ENCODE measurements at regions not wholly inside any gene's neighbourhood (a gene's known extent, or its start where the extent isn't known, plus 50 kb on each side); places are given as distances from the start of the nearest gene placed in this dataset.
"Not testable (repeated sequence)": the region's sequence is repeated elsewhere in the genome, so short reads cannot be mapped to it uniquely, and the experiment has no call there.

GRCh38 chr10:6707352-6707751, 127.3 kb upstream of the PRKCQ start:
- H3K4me1 Mint-ChIP-seq (ENCODE audit: low read depth): peaks cover 2% of the 10 kb centered on the region
- H3K9me3 Mint-ChIP-seq: no peaks in the 10 kb centered on the region
- DNase-seq (no peak), ATAC-seq (no peak)
- H3K36me3 Mint-ChIP-seq (ENCODE audit: insufficient read depth): no peaks in the 10 kb centered on the region
- peaks cover 46% of the 10 kb centered on the region for H3K27me3 Mint-ChIP-seq (ENCODE audit: low read depth)
- H3K4me3 Mint-ChIP-seq: no peak overlapping the region

DNA sequence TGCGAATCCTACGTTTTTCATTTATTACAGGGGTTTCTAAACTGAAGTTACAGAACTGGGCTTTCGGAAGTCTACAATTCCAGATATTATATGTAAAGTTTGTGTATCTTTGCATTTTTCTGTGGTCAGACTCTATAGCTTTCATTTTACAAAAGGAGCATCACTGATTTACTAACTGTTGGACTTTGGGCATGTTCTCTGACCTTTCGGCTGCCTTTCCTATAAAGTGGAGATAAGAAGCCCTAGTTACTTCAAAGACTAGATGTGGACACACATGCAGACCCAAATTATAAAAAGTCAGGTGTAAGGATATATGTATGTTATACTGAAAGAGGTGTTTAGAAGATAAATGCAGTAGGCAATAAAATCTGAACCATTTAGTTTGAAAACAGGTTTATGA, 126.6 kb upstream of the PRKCQ start:
- Mint-ChIP-seq H3K4me3 (no peak overlapping the region), H3K4me1 (ENCODE audit: low read depth) (peaks cover 2% of the 10 kb centered on the region), H3K36me3 (ENCODE audit: insufficient read depth) (no peaks in the 10 kb centered on the region), H3K27me3 (ENCODE audit: low read depth) (peaks cover 48% of the 10 kb centered on the region), H3K9me3 (no peaks in the 10 kb centered on the region)
- DNase-seq: no peak
- ATAC-seq: no peak

DNA sequence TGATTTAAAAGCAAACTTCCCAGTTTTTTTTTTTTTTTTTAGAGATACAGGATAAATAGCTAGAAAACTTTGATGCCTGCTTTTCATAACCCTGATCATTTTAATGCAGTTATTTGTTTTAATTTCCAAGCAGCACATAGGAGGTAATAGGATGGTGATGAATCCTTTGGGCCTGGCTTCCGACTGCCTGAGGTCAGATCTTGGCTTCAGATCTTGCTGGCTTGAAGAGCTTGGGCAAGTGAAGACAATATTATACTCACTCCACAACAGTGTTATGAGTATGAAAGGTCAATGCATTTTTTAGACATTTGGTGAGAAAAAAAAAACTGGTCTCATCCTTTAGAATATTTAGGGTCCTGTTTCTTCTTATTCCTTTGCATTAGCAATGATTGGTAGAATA, 124.8 kb upstream of the PRKCQ start:
- DNase-seq: no peak
- no peak for ATAC-seq
- peaks cover 2% of the 10 kb centered on the region for H3K4me1 Mint-ChIP-seq (ENCODE audit: low read depth)
- H3K4me3 Mint-ChIP-seq: no peak overlapping the region
- H3K36me3 Mint-ChIP-seq (ENCODE audit: insufficient read depth): no peaks in the 10 kb centered on the region
- H3K9me3 Mint-ChIP-seq: no peaks in the 10 kb centered on the region
- peaks cover 39% of the 10 kb centered on the region for H3K27me3 Mint-ChIP-seq (ENCODE audit: low read depth)

GRCh38 chr10:6702833-6703232, 122.8 kb upstream of the PRKCQ start:
- not testable (repeated sequence) for H3K9me3 Mint-ChIP-seq; H3K4me1 Mint-ChIP-seq (ENCODE audit: low read depth); ATAC-seq; H3K4me3 Mint-ChIP-seq; DNase-seq; H3K36me3 Mint-ChIP-seq (ENCODE audit: insufficient read depth)
- H3K27me3 Mint-ChIP-seq (ENCODE audit: low read depth): peaks cover 26% of the 10 kb centered on the region

DNA sequence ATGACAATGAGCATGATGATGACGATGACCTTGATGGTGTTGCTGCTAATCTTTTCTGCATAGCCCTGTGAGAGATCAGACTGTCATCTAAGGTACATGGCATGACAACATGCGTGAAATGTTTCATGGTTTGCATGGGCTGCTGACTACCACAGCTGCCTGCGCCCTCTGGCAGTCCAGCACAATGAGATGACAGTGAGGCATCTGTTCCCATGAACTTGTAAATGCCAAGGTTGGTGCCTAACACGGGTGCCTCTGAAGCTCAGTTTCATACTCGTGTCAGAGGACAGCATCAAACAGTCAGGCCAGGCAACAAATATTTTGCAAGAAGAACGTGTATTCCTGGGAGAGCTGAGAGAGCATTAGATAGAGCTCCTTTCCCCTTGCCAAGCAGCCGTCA, 122.0 kb upstream of the PRKCQ start:
- H3K4me1 Mint-ChIP-seq (ENCODE audit: low read depth): no peaks in the 10 kb centered on the region
- no peaks in the 10 kb centered on the region for H3K9me3 Mint-ChIP-seq
- ATAC-seq: no peak
- DNase-seq: no peak
- H3K36me3 Mint-ChIP-seq (ENCODE audit: insufficient read depth): no peaks in the 10 kb centered on the region
- H3K4me3 Mint-ChIP-seq: no peak overlapping the region
- peaks cover 21% of the 10 kb centered on the region for H3K27me3 Mint-ChIP-seq (ENCODE audit: low read depth)

DNA sequence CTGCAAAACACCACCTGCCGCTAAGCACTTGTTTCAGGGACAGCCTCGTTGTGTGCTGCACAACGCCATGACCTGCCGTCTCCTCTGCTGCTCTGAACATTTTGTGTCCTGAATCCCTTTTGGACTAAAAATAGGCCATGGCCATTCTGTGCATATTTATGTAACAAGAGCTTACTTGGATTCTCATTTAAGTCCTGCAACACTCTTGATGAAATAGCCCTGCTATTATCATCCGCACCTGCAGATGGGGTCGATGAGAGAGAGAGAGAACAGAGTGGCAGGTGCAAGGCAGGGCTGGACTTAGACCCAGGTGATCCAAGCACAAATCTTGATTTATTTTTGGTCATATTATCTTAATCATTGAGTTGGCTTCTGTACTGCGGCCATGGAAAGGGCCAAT, 121.2 kb upstream of the PRKCQ start:
- H3K27me3 Mint-ChIP-seq (ENCODE audit: low read depth): peaks cover 15% of the 10 kb centered on the region
- no peak for ATAC-seq
- no peaks in the 10 kb centered on the region for H3K4me1 Mint-ChIP-seq (ENCODE audit: low read depth)
- H3K36me3 Mint-ChIP-seq (ENCODE audit: insufficient read depth): no peaks in the 10 kb centered on the region
- DNase-seq: no peak
- no peaks in the 10 kb centered on the region for H3K9me3 Mint-ChIP-seq
- H3K4me3 Mint-ChIP-seq: no peak overlapping the region

DNA sequence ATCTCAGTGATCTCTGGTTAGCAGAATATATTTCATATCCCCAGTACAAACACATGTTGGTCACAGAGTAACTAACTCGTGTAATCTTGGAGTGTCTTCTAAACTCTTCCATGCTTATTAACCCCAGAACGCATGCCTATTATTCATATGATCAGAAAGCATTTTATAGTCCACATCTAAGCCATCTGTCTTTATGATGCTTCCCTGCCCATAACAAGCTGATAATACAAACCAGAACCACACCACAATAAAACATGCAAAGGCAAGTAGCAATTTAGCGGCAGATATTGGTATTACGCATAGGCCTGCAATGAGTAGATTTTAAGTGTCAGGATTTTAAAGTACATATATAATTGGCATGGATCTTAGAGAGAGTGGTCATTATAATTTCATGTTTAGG, 120.0 kb upstream of the PRKCQ start:
- Mint-ChIP-seq H3K9me3 (no peaks in the 10 kb centered on the region), H3K27me3 (ENCODE audit: low read depth) (peaks cover 11% of the 10 kb centered on the region), H3K36me3 (ENCODE audit: insufficient read depth) (no peaks in the 10 kb centered on the region), H3K4me3 (no peak overlapping the region), H3K4me1 (ENCODE audit: low read depth) (no peaks in the 10 kb centered on the region)
- ATAC-seq (no peak), DNase-seq (no peak)

DNA sequence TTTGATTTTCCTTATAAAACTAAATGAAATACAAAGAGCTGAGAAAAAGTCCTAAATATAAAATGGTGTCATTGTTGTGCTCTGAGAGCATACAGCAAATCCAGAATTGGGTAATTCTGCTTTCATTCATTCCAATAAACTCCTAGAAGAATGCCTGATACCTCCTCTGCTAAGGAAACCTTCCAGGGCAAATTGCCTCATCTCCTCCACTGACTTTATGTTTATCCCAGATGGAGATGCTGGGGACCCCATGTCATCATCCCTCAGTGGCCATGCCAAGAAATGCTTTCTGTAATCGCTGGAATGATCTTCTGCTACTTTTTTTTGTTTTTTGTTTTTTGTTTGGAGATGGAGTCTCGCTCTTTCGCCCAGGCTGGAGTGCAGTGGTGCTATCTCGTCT, 119.3 kb upstream of the PRKCQ start:
- peaks cover 7% of the 10 kb centered on the region for H3K27me3 Mint-ChIP-seq (ENCODE audit: low read depth)
- DNase-seq: no peak
- no peak overlapping the region for H3K4me3 Mint-ChIP-seq
- no peak for ATAC-seq
- H3K4me1 Mint-ChIP-seq (ENCODE audit: low read depth): no peaks in the 10 kb centered on the region
- H3K9me3 Mint-ChIP-seq: no peaks in the 10 kb centered on the region
- H3K36me3 Mint-ChIP-seq (ENCODE audit: insufficient read depth): no peaks in the 10 kb centered on the region

DNA sequence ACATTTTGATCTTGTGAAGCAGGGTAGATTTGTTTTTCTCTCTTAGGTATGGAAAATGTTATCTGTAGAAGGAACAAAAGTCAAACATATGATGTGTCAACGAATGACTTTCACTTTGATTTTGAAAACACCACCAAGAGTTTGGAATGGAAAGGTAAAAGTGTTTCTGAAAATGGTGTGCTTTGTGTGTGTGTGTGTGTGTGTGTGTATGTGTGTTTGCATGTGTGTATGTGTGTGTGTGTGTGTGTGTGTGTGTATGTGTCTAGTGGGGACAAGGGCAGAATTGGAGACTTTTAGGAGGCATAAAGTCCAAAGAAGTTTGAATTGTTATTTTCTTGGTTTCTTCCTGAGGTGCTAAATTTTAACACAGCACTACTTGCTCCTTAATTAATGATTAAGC, 115.4 kb upstream of the PRKCQ start:
- H3K4me1 Mint-ChIP-seq (ENCODE audit: low read depth): no peaks in the 10 kb centered on the region

DNA sequence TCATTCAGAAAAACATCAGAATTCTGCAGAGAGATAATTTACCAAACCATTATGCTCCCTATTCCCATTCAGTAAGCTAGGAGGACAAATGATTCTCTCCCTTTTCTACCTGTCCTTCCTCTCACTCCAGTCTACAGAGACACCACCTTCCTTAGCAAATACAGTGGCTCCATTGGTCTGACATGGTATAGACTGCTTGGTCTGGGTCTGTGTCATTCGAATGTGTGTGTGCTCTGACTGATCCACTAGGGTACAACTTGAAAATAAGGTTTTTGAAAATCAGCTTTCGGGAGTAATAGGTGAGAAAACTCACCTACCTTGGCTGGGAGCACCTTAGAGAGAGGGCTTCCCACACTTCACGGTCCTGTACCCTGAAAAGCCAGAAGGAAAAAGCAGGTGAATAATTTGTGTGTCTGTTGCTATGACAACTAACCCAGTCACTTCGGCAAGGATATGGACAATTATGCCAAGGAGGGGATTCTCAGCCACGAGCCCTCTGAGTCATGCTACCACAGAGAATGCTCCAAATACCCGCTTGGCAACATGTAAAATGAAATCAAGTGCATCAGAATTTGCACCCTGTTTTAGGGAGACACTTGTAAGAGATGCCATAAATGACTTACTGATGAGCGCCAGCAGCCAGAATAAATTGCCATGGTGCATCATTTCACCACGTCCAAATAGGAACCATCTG, 114.5 kb upstream of the PRKCQ start:
- no peaks in the 10 kb centered on the region for H3K9me3 Mint-ChIP-seq
- H3K4me1 Mint-ChIP-seq (ENCODE audit: low read depth): no peaks in the 10 kb centered on the region
- ATAC-seq: no peak
- no peak overlapping the region for H3K4me3 Mint-ChIP-seq
- no peak for DNase-seq
- no peaks in the 10 kb centered on the region for H3K36me3 Mint-ChIP-seq (ENCODE audit: insufficient read depth)
- H3K27me3 Mint-ChIP-seq (ENCODE audit: low read depth): peaks cover 11% of the 10 kb centered on the region

More for the DNA sequence above, 115.4 kb upstream of the PRKCQ start:
- no peaks in the 10 kb centered on the region for H3K36me3 Mint-ChIP-seq (ENCODE audit: insufficient read depth)
- H3K9me3 Mint-ChIP-seq: no peaks in the 10 kb centered on the region
- H3K4me3 Mint-ChIP-seq: no peak overlapping the region
- no peak for ATAC-seq
- no peak for DNase-seq
- peaks cover 10% of the 10 kb centered on the region for H3K27me3 Mint-ChIP-seq (ENCODE audit: low read depth)

DNA sequence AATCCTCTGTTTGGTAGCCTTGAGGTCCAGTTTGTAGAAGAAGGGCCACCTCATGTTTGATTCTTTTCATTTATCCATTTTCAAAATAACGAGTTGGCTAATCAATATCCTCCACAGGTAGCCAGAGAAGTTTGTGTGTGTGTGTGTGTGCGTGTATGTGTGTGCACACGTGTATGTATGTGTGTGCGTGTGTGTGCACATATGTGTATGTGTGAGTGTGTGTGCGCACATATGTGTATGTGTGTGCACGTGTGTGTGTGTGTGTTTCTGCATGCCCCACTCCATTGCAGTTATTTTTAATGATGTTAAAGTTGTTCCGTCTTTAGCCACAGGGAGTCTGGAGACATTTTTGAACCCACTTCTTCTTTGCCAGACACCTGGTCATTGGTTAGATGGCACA, 112.8 kb upstream of the PRKCQ start:
- Mint-ChIP-seq H3K4me1 (ENCODE audit: low read depth) (no peaks in the 10 kb centered on the region), H3K27me3 (ENCODE audit: low read depth) (peaks cover 16% of the 10 kb centered on the region), H3K9me3 (no peaks in the 10 kb centered on the region), H3K4me3 (no peak overlapping the region), H3K36me3 (ENCODE audit: insufficient read depth) (no peaks in the 10 kb centered on the region)
- ATAC-seq (no peak), DNase-seq (no peak)

GRCh38 chr10:6692103-6692502, 112.0 kb upstream of the PRKCQ start:
- ATAC-seq: no peak
- DNase-seq: no peak
- Mint-ChIP-seq H3K36me3 (ENCODE audit: insufficient read depth) (no peaks in the 10 kb centered on the region), H3K4me3 (no peak overlapping the region), H3K4me1 (ENCODE audit: low read depth) (no peaks in the 10 kb centered on the region), H3K27me3 (ENCODE audit: low read depth) (peaks cover 16% of the 10 kb centered on the region), H3K9me3 (no peaks in the 10 kb centered on the region)

DNA sequence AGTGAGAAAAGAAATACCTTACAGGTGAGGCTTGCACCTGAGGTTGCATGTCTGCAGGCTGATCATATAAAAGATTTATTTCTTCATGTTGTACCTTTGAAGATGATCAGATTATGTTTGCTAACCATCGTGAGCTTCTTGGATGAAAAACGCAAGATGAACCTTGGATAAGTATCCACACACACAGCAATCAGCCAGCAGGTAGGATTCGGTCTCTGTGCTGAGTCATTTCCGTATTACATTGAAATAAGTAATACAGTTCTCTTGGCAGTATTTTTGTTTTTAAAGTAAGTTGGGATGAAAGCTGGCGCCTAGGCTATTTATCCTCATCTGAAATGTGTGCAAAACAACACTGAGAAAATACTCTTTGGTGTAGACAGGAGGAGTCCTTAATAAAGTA, 109.0 kb upstream of the PRKCQ start:
- H3K4me3 Mint-ChIP-seq: no peak overlapping the region
- H3K9me3 Mint-ChIP-seq: no peaks in the 10 kb centered on the region
- H3K4me1 Mint-ChIP-seq (ENCODE audit: low read depth): no peaks in the 10 kb centered on the region
- peaks cover 16% of the 10 kb centered on the region for H3K27me3 Mint-ChIP-seq (ENCODE audit: low read depth)
- no peaks in the 10 kb centered on the region for H3K36me3 Mint-ChIP-seq (ENCODE audit: insufficient read depth)
- DNase-seq (no peak), ATAC-seq (no peak)

GRCh38 chr10:6680735-6681134, 100.7 kb upstream of the PRKCQ start:
- no peak for ATAC-seq
- Mint-ChIP-seq H3K4me1 (ENCODE audit: low read depth) (peaks cover 2% of the 10 kb centered on the region), H3K9me3 (no peaks in the 10 kb centered on the region), H3K4me3 (no peak overlapping the region), H3K27me3 (ENCODE audit: low read depth) (peaks cover 11% of the 10 kb centered on the region), H3K36me3 (ENCODE audit: insufficient read depth) (no peaks in the 10 kb centered on the region)
- DNase-seq: no peak

GRCh38 chr10:6678956-6679355, 98.9 kb upstream of the PRKCQ start:
- peaks cover 2% of the 10 kb centered on the region for H3K4me1 Mint-ChIP-seq (ENCODE audit: low read depth)

More at GRCh38 chr10:6678956-6679355, 98.9 kb upstream of the PRKCQ start:
- H3K27me3 Mint-ChIP-seq (ENCODE audit: low read depth): peaks cover 11% of the 10 kb centered on the region
- DNase-seq: no peak
- H3K4me3 Mint-ChIP-seq: no peak overlapping the region
- ATAC-seq: no peak
- no peaks in the 10 kb centered on the region for H3K36me3 Mint-ChIP-seq (ENCODE audit: insufficient read depth)
- H3K9me3 Mint-ChIP-seq: no peaks in the 10 kb centered on the region
